Glutamatergic neuron (in vitro differentiated cells): ENCODE measurements at regions not wholly inside any gene's neighbourhood (a gene's known extent, or its start where the extent isn't known, plus 50 kb on each side); places are given as distances from the start of the nearest gene placed in this dataset.
"Not testable (repeated sequence)": the region's sequence is repeated elsewhere in the genome, so short reads cannot be mapped to it uniquely, and the experiment has no call there.

Experiments
- DNase-seq: peaks from one replicate; pipeline ENCODE4 v3.0.0; 2022
- H3K27ac Mint-ChIP-seq: one replicate; pipeline ENCODE4 v1.8.0; 2020; ENCODE audit warnings: mild to moderate bottlenecking, mixed read lengths, inconsistent platforms; ENCODE audit not compliant: unreplicated experiment
- H3K27me3 Mint-ChIP-seq: one replicate; pipeline ENCODE4 v1.8.0; 2020; ENCODE audit warnings: mild to moderate bottlenecking, moderate library complexity, mixed read lengths, inconsistent platforms; ENCODE audit not compliant: unreplicated experiment
- H3K36me3 Mint-ChIP-seq: one replicate; pipeline ENCODE4 v1.8.0; 2020; ENCODE audit warnings: mild to moderate bottlenecking, mixed read lengths, inconsistent platforms; ENCODE audit not compliant: unreplicated experiment
- H3K4me1 Mint-ChIP-seq: one replicate; pipeline ENCODE4 v1.8.0; 2020; ENCODE audit warnings: mild to moderate bottlenecking, low read depth, mixed read lengths, inconsistent platforms; ENCODE audit not compliant: unreplicated experiment
- H3K4me3 Mint-ChIP-seq: one replicate; pipeline ENCODE4 v1.8.0; 2020; ENCODE audit warnings: mild to moderate bottlenecking, mixed read lengths, inconsistent platforms; ENCODE audit not compliant: unreplicated experiment
- H3K9me3 Mint-ChIP-seq: one replicate; pipeline ENCODE4 v1.8.0; 2020; ENCODE audit warnings: mild to moderate bottlenecking, moderate library complexity, mixed read lengths, inconsistent platforms; ENCODE audit not compliant: unreplicated experiment
- TF ChIP-seq, protein P1 (sequence below): fragments of 200-600 bp; sonication (generic); IDR thresholded peaks from one replicate; pipeline ENCODE4 v1.5.0; 2021; ENCODE audit not compliant: partially characterized antibody, unreplicated experiment

DNA sequence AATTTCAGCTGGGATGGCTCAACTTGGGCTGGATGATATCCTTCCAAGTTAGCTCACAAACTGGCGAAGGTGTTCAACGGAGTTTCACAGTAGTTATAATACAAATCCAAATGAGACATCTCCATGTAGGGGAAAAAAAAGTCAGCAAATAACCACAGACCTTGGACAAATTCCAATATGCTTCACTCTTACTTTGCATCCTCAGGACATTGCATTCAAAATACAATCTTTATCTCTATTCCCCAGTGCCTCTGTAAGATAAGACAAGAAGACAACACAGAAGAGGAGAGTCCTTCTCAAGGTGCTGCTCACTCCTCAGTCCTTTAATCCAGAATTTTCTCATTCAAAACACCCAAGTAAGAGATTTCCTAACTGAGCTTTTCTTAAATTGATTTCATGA lies 1797.7 kb downstream of the MRPL39 start:
- Mint-ChIP-seq H3K4me3 (no peak overlapping the region), H3K36me3 (no peaks in the 10 kb centered on the region), H3K27ac (no peak overlapping the region), H3K4me1 (no peaks in the 10 kb centered on the region), H3K27me3 (peaks cover 5% of the 10 kb centered on the region), H3K9me3 (no peaks in the 10 kb centered on the region)
- TF ChIP-seq, protein P1, sequence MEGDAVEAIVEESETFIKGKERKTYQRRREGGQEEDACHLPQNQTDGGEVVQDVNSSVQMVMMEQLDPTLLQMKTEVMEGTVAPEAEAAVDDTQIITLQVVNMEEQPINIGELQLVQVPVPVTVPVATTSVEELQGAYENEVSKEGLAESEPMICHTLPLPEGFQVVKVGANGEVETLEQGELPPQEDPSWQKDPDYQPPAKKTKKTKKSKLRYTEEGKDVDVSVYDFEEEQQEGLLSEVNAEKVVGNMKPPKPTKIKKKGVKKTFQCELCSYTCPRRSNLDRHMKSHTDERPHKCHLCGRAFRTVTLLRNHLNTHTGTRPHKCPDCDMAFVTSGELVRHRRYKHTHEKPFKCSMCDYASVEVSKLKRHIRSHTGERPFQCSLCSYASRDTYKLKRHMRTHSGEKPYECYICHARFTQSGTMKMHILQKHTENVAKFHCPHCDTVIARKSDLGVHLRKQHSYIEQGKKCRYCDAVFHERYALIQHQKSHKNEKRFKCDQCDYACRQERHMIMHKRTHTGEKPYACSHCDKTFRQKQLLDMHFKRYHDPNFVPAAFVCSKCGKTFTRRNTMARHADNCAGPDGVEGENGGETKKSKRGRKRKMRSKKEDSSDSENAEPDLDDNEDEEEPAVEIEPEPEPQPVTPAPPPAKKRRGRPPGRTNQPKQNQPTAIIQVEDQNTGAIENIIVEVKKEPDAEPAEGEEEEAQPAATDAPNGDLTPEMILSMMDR: no peak
- DNase-seq: no peak

DNA sequence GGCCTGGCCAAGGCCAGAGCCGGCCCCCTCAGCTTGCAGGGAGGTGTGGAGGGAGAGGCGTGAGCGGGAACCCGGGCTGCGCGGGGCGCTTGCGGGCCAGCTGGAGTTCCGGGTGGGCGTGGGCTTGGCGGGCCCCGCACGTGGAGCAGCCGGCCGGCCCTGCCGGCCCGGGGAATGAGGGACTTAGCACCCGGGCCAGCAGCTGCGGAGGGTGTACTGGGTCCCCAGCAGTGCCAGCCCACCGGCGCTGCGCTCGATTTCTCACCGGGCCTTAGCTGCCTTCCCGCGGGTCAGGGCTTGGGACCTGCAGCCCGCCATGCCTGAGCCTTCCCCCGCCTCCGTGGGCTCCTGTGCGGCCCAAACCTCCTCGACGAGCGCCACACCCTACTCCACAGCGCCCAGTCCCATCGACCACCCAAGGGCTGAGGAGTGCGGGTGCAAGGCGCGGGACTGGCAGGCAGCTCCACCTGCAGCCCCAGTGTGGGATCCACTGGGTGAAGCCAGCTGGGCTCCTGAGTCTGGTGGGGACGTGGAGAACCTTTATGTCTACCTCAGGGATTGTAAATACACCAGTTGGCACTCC lies 1800.2 kb downstream of the MRPL39 start:
- H3K9me3 Mint-ChIP-seq, H3K4me3 Mint-ChIP-seq, H3K27me3 Mint-ChIP-seq: not testable (repeated sequence)

DNA sequence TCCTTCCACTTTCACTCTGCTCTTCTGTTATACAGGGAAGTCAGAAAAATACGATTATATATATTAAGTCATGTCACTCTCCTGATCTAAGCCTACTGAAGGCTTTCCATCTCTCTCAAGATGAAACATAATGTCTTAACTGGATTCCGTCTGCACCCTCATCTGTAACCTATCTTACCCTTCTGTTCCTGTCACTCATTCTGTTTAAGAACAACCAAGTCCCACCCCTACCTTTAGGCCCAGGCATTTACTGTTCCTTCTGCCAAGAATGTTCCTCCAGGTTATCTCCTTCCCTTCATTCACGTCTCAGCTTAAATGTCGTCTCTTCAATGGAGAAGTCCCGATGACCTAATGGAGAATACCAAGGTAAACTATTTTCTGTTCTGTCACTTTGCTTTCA lies 1802.4 kb downstream of the MRPL39 start:
- H3K9me3 Mint-ChIP-seq: no peaks in the 10 kb centered on the region
- TF ChIP-seq, protein P1: no peak
- no peaks in the 10 kb centered on the region for H3K36me3 Mint-ChIP-seq

More for the DNA sequence above, 1800.2 kb downstream of the MRPL39 start:
- H3K4me1 Mint-ChIP-seq, H3K27ac Mint-ChIP-seq, DNase-seq, H3K36me3 Mint-ChIP-seq: not testable (repeated sequence)

DNA sequence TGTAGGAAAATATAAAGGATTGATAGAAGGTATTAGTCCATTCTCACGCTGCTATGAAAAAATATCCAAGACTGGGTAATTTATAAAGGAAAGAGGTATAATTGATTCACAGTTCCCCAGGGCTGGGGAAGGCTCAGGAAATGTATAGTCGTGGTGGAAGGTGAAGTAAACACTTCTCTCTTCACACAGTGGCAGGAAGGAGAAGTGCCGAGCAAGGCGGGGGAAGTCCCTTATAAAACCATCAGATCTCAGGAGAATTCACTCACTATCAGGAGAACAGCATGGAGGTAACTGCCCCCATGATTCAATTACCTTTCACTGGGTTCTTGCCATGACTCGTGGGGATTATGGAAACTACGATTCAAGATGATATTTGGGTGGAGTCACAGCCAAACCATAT lies 1806.0 kb downstream of the MRPL39 start:
- Mint-ChIP-seq H3K4me3 (no peak overlapping the region), H3K4me1 (peaks cover 12% of the 10 kb centered on the region), H3K36me3 (no peaks in the 10 kb centered on the region), H3K27me3 (peaks cover 5% of the 10 kb centered on the region), H3K27ac (no peak overlapping the region), H3K9me3 (no peaks in the 10 kb centered on the region)
- no peak for DNase-seq
- TF ChIP-seq, protein P1: no peak

More for the DNA sequence above, 1802.4 kb downstream of the MRPL39 start:
- no peak overlapping the region for H3K4me3 Mint-ChIP-seq
- no peak for DNase-seq
- no peak overlapping the region for H3K27ac Mint-ChIP-seq
- peaks cover 7% of the 10 kb centered on the region for H3K4me1 Mint-ChIP-seq
- H3K27me3 Mint-ChIP-seq: peaks cover 5% of the 10 kb centered on the region

DNA sequence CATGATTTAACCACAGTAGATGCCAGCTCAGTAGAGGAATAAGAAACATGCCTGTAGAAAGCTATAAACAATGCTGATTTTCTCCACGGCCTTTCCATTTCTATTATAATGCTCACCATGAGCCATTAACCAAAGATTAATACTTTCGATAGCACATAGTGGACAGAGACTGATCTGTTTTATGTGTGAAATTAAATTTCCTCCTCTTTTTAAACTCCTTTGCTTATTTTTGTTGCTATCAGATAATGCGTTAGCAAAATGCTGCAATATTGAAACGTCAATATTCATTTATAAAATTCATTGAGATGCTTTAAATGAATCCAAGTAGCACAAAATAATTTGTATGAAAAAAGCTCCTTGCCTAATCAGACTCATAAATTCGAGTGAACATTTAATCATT lies 1807.9 kb downstream of the MRPL39 start:
- Mint-ChIP-seq H3K27me3 (no peaks in the 10 kb centered on the region), H3K36me3 (no peaks in the 10 kb centered on the region), H3K27ac (no peak overlapping the region), H3K4me1 (peaks cover 12% of the 10 kb centered on the region), H3K4me3 (no peak overlapping the region), H3K9me3 (no peaks in the 10 kb centered on the region)
- DNase-seq: no peak
- TF ChIP-seq, protein P1: no peak
